ENCODE measurements at regions not wholly inside any gene's neighbourhood (a gene's known extent, or its start where the extent isn't known, plus 50 kb on each side); places are given as distances from the start of the nearest gene placed in this dataset.

- TF ChIP-seq, protein P1, sequence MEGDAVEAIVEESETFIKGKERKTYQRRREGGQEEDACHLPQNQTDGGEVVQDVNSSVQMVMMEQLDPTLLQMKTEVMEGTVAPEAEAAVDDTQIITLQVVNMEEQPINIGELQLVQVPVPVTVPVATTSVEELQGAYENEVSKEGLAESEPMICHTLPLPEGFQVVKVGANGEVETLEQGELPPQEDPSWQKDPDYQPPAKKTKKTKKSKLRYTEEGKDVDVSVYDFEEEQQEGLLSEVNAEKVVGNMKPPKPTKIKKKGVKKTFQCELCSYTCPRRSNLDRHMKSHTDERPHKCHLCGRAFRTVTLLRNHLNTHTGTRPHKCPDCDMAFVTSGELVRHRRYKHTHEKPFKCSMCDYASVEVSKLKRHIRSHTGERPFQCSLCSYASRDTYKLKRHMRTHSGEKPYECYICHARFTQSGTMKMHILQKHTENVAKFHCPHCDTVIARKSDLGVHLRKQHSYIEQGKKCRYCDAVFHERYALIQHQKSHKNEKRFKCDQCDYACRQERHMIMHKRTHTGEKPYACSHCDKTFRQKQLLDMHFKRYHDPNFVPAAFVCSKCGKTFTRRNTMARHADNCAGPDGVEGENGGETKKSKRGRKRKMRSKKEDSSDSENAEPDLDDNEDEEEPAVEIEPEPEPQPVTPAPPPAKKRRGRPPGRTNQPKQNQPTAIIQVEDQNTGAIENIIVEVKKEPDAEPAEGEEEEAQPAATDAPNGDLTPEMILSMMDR (IDR thresholded peaks at IDR 0.05; ENCODE audit: low read depth, low read length), result no peak
- H3K4me3 ChIP-seq (ENCODE audit: low read depth, low read length), result no peak overlapping the region
These were observed 99.0 kb upstream of the NEO1 start for GRCh38 chr15:72953306-72953705.

DNA sequence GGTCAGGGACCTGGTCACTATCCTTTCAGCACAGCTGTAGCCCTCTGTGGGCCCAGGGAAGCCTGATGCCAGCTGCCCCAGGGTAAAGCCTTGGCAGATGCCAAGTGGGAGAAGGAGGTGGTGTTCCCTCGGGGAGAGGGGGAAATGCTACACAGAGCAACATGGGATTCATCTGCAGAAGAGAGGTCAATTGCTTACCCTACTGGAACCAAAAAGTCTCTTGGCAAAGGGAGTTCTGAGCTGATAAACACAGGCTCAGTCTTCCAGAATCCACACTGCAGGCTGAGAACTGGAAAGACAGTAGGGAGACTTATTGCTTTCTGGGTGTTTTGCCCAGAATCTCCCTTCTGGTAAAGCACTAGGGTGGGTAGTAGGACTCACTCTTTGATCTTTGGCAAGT, 100.1 kb upstream of the NEO1 start:
- H3K4me3 ChIP-seq (ENCODE audit: low read depth, low read length), result no peak overlapping the region
- TF ChIP-seq, protein P1 (IDR thresholded peaks at IDR 0.05; ENCODE audit: low read depth, low read length), result no peak

DNA sequence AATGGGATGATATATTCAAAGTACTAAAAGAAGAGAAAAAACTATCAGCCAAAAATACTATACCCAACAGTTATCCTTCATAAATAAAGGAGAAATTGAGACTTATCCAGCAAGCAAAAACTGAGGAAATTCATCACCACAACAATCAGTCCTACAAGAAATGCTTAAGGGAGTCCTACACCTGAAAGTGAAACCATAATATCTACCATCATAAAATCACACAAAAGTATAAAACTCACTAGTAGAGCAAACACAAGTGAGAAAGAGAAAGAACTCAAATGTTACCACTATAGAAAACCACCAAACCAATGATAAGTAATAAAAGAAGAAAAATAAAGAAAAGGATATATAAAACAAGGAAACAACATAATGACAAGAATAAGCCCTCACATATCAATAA, 103.6 kb upstream of the NEO1 start:
- H3K4me3 ChIP-seq (ENCODE audit: low read depth, low read length), result no peak overlapping the region
- TF ChIP-seq, protein P1 (IDR thresholded peaks at IDR 0.05; ENCODE audit: low read depth, low read length), result no peak

DNA sequence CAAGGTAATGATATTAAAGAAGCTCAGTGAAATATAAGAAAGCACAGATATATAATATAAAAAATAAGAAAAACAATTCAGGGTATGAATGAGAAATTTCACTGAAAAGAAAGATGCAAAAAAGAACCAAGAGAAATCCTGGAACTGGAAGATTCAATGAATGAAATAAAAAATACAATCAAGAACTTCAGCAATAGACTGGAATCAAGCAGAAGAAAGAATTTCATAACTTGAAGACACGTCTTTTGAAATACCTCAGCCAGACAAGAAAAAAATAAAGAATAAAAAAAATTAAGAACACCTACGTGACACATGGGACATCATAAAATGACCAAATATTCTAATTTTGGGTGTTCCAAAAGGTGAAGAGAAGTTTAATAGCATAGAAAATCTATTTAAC, 104.6 kb upstream of the NEO1 start:
- TF ChIP-seq, protein P1 (IDR thresholded peaks at IDR 0.05; ENCODE audit: low read depth, low read length), result no peak
- no peak overlapping the region for H3K4me3 ChIP-seq (ENCODE audit: low read depth, low read length)

- no peak overlapping the region for H3K4me3 ChIP-seq (ENCODE audit: low read depth, low read length)
- TF ChIP-seq, protein P1 (IDR thresholded peaks at IDR 0.05; ENCODE audit: low read depth, low read length), result no peak
These were observed 107.7 kb upstream of the NEO1 start for GRCh38 chr15:72944565-72944964.

DNA sequence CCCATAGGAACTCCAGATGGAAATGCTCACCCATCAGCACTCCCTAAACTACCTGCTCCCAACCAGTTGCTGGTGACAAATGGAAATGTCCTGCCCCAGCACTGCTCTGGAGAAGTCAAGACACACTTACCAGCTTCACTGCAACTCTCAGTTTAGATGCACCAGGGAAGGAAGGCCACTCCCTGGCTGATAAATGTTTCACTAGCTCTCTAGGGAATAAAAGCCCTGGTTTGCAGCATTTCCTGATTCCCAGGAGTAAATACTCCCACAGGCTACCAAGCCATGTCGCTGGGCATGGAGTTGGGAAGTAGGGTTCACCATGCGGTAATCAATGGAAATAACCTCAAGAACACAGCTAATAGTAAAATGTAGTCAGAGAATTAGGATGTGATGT, 112.0 kb upstream of the NEO1 start:
- H3K4me3 ChIP-seq (ENCODE audit: low read depth, low read length), result no peak overlapping the region
- TF ChIP-seq, protein P1 (IDR thresholded peaks at IDR 0.05; ENCODE audit: low read depth, low read length), result no peak

- no peak overlapping the region for H3K4me3 ChIP-seq (ENCODE audit: low read depth, low read length)
- TF ChIP-seq, protein P1 (IDR thresholded peaks at IDR 0.05; ENCODE audit: low read depth, low read length), result no peak
These were observed 112.6 kb upstream of the NEO1 start for GRCh38 chr15:72939514-72940228.
